Hematopoietic multipotent progenitor cell treated with erythropoietin and hydrocortisone succinate and interleukin-3 and kit ligand, for 6 days (in vitro differentiated cells): ENCODE measurements at regions not wholly inside any gene's neighbourhood (a gene's known extent, or its start where the extent isn't known, plus 50 kb on each side); places are given as distances from the start of the nearest gene placed in this dataset.
"Not testable (repeated sequence)": the region's sequence is repeated elsewhere in the genome, so short reads cannot be mapped to it uniquely, and the experiment has no call there.

ENCODE experiments used
- DNase-seq: peaks from one replicate; pipeline ENCODE4 v3.0.0-alpha.2; 2015

GRCh38 chr11:15300341-15300740, 185.6 kb downstream of the INSC start:
- DNase-seq = no peak

- no peak for DNase-seq
Observed at GRCh38 chr11:15307619-15308024, 192.9 kb downstream of the INSC start.

- no peak for DNase-seq
Observed at GRCh38 chr11:15308840-15309239, 194.1 kb downstream of the INSC start.

GRCh38 chr11:15309296-15309695, 194.6 kb downstream of the INSC start:
- no peak for DNase-seq

- DNase-seq = no peak
Observed at GRCh38 chr11:15313862-15314261, 199.1 kb downstream of the INSC start.

GRCh38 chr11:15318814-15319213, 204.1 kb downstream of the INSC start:
- no peak for DNase-seq

GRCh38 chr11:15326520-15326919, 211.8 kb downstream of the INSC start:
- DNase-seq = no peak

- DNase-seq = peak; percentile 23
Observed at GRCh38 chr11:15327786-15328231, 213.1 kb downstream of the INSC start.

GRCh38 chr11:15333407-15333806, 218.7 kb downstream of the INSC start:
- DNase-seq = no peak

- no peak for DNase-seq
Observed at GRCh38 chr11:15334766-15335165, 220.0 kb downstream of the INSC start.

- DNase-seq = no peak
Observed at GRCh38 chr11:15336021-15336420, 221.3 kb downstream of the INSC start.

- no peak for DNase-seq
Observed at GRCh38 chr11:15339302-15339701, 224.6 kb downstream of the INSC start.

- no peak for DNase-seq
Observed at GRCh38 chr11:15341587-15341986, 226.9 kb downstream of the INSC start.

GRCh38 chr11:15342163-15342562, 227.4 kb downstream of the INSC start:
- DNase-seq = no peak

- DNase-seq = no peak
Observed at GRCh38 chr11:15346907-15347306, 232.2 kb downstream of the INSC start.

GRCh38 chr11:15347969-15348734, 233.4 kb downstream of the INSC start:
- no peak for DNase-seq

- DNase-seq = no peak
Observed at GRCh38 chr11:15349413-15349812, 234.7 kb downstream of the INSC start.

- DNase-seq = no peak
Observed at GRCh38 chr11:15361316-15361715, 246.6 kb downstream of the INSC start.

- DNase-seq = not testable (repeated sequence)
Observed at GRCh38 chr11:15365286-15365685, 250.6 kb downstream of the INSC start.

GRCh38 chr11:15367695-15368094, 253.0 kb downstream of the INSC start:
- no peak for DNase-seq

GRCh38 chr11:15370495-15371147, 255.9 kb downstream of the INSC start:
- no peak for DNase-seq

GRCh38 chr11:15371533-15371932, 256.8 kb downstream of the INSC start:
- no peak for DNase-seq

- no peak for DNase-seq
Observed at GRCh38 chr11:15374418-15374817, 259.7 kb downstream of the INSC start.

- DNase-seq = no peak
Observed at GRCh38 chr11:15378941-15379340, 264.2 kb downstream of the INSC start.

GRCh38 chr11:15379483-15379882, 264.8 kb downstream of the INSC start:
- DNase-seq = no peak
